ENCODE measurements at regions not wholly inside any gene's neighbourhood (a gene's known extent, or its start where the extent isn't known, plus 50 kb on each side); places are given as distances from the start of the nearest gene placed in this dataset.

DNA sequence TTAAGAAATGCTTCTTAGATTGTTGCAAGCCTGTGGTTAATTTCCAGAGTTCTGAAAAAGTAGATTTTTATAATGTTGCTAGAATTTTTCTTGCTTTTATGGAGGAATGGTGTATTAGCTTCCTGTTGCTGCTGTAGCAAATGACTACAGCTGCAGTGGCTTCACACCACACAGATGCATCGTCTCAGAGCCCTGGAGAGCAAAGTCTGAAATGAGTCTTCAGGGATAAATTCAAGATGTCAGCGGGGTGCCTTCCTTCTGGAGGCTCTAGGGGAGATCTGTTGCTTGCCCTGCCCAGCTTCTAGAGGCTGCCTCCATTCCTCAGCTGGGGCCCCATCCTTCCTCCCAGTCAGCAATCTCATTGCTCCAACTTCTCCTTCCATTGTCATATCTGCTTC, 187.8 kb downstream of the ZNF516 start:
- TF ChIP-seq TBL1XR1 (IDR thresholded peaks at IDR 0.05; ENCODE audit: low read length in 2 of 2) = no peak
- TF ChIP-seq, protein P1, sequence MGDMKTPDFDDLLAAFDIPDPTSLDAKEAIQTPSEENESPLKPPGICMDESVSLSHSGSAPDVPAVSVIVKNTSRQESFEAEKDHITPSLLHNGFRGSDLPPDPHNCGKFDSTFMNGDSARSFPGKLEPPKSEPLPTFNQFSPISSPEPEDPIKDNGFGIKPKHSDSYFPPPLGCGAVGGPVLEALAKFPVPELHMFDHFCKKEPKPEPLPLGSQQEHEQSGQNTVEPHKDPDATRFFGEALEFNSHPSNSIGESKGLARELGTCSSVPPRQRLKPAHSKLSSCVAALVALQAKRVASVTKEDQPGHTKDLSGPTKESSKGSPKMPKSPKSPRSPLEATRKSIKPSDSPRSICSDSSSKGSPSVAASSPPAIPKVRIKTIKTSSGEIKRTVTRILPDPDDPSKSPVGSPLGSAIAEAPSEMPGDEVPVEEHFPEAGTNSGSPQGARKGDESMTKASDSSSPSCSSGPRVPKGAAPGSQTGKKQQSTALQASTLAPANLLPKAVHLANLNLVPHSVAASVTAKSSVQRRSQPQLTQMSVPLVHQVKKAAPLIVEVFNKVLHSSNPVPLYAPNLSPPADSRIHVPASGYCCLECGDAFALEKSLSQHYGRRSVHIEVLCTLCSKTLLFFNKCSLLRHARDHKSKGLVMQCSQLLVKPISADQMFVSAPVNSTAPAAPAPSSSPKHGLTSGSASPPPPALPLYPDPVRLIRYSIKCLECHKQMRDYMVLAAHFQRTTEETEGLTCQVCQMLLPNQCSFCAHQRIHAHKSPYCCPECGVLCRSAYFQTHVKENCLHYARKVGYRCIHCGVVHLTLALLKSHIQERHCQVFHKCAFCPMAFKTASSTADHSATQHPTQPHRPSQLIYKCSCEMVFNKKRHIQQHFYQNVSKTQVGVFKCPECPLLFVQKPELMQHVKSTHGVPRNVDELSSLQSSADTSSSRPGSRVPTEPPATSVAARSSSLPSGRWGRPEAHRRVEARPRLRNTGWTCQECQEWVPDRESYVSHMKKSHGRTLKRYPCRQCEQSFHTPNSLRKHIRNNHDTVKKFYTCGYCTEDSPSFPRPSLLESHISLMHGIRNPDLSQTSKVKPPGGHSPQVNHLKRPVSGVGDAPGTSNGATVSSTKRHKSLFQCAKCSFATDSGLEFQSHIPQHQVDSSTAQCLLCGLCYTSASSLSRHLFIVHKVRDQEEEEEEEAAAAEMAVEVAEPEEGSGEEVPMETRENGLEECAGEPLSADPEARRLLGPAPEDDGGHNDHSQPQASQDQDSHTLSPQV (IDR thresholded peaks at IDR 0.05) = no peak
- no peak for TF ChIP-seq PTBP1 (IDR thresholded peaks at IDR 0.05; ENCODE audit: low read depth, low read length)
- TF ChIP-seq MEF2A (IDR thresholded peaks at IDR 0.05; ENCODE audit: control insufficient read depth, low read depth, low read length) = no peak
- no peak for TF ChIP-seq ARID3A (IDR thresholded peaks at IDR 0.05; ENCODE audit: borderline replicate concordance, low read depth, low read length)
- TF ChIP-seq ZC3H11A (IDR thresholded peaks at IDR 0.05; ENCODE audit: low read depth, low read length) = no peak
- TF ChIP-seq YY1 (IDR thresholded peaks at IDR 0.05; ENCODE audit: borderline replicate concordance in 1 of 3, control insufficient read depth in 1 of 3, extremely low read depth in 1 of 3, insufficient read depth in 3 of 3, insufficient read length in 1 of 3, insufficient replicate concordance in 2 of 3, low read depth in 1 of 3, low read length in 2 of 3) = no peak
- TF ChIP-seq KLF13 (tag; IDR thresholded peaks at IDR 0.05; ENCODE audit: borderline replicate concordance, low read depth) = no peak
- TF ChIP-seq SNIP1 (IDR thresholded peaks at IDR 0.05; ENCODE audit: low read depth) = no peak
- TF ChIP-seq ZFP30 (CRISPR knock-in tag; IDR thresholded peaks at IDR 0.05; ENCODE audit: borderline replicate concordance) = no peak
- no peak for TF ChIP-seq ARID3B (CRISPR knock-in tag; IDR thresholded peaks at IDR 0.05; ENCODE audit: borderline replicate concordance)
- TF ChIP-seq DPF2 (IDR thresholded peaks at IDR 0.05) = no peak
- no peak for TF ChIP-seq U2AF2 (optimal IDR thresholded peaks at IDR 0.05; ENCODE audit: low read depth, low read length)
- WGBS (ENCODE audit: insufficient coverage, low coverage, missing lambda C conversion rate) = 29% methylated on average over 1 of the region's 2 CpGs
- Histone ChIP-seq H3K9ac (ENCODE audit: insufficient read depth in 1 of 2, low read depth in 2 of 2, low read length in 2 of 2) (no peak overlapping the region), H3K9me3 (replicated peaks; ENCODE audit: control insufficient read depth, insufficient read depth, low read depth, low read length) (no peaks in the 10 kb centered on the region), H3K79me2 (ENCODE audit: control insufficient read depth, insufficient read depth, low read length) (no peaks in the 10 kb centered on the region), H2AFZ (ENCODE audit: low read depth, low read length) (no peak overlapping the region), H3K9me1 (ENCODE audit: control insufficient read depth, insufficient read depth, low read length) (no peaks in the 10 kb centered on the region), H3K4me3 (no peak overlapping the region), H3K4me2 (ENCODE audit: insufficient read depth, low read length) (no peak overlapping the region), H3K36me3 (ENCODE audit: control insufficient read depth, insufficient read depth, low read length) (no peaks in the 10 kb centered on the region), H3K27me3 (ENCODE audit: control insufficient read depth in 2 of 2, insufficient read depth in 2 of 2, low read length in 2 of 2) (no peaks in the 10 kb centered on the region), H3K27ac (ENCODE audit: extremely low read depth, low read depth, low read length) (no peak overlapping the region), H4K20me1 (replicated peaks; ENCODE audit: control insufficient read depth, insufficient read depth, low read length) (no peaks in the 10 kb centered on the region), H3K4me1 (replicated peaks in 1 of 2; ENCODE audit: control insufficient read depth in 2 of 2, insufficient read depth in 2 of 2, low read length in 2 of 2) (no peaks in the 10 kb centered on the region)
- CTCF ChIA-PET (ENCODE audit: low intra/inter-chr PET ratio) = no interaction called here
- POLR2A ChIA-PET = interaction anchor here (0.6 kb wide), 1 partner anchor 848 kb away, joined by 3 read pairs; no protein-coding TSS in a partner anchor
- in situ Hi-C loops (cut with MboI) = no loop called here
- BruUV-seq (replicated peaks) = no TSS peak
- DNase-seq (ENCODE audit: extremely low read depth in 1 of 4, low spot score in 3 of 4) (no peak), FAIRE-seq (no peak), ATAC-seq (no peak)
- intact Hi-C loops (cut with micrococcal nuclease) = no loop called here

Data from K562 (cell line).